ENCODE measurements at regions not wholly inside any gene's neighbourhood (a gene's known extent, or its start where the extent isn't known, plus 50 kb on each side); places are given as distances from the start of the nearest gene placed in this dataset.

DNA sequence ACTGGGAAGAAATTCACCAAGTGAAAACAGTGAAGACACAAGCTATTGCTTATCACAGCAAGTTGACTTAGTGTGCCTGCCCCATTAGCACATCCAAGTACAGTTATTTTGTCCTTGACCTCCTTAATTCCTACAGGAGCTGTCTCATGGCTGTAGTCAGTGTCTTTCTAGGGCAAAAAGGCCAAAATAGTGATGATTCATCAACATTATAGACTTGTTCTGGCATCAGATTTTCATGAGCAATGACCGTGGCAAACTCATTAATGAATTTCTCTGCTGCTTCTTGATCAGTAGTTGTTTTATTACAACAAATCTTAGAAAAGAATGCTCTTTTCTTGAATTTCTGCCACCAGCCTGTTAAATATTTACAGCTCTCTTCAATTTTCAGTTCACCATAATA lies 1169.3 kb upstream of the DDX18 start:
- DNase-seq (ENCODE audit: low spot score), result no peak

- DNase-seq (ENCODE audit: low spot score), result no peak
These were observed 1145.8 kb upstream of the DDX18 start for GRCh38 chr2:116668691-116669090.

GRCh38 chr2:116669782-116670181 lies 1144.7 kb upstream of the DDX18 start:
- no peak for DNase-seq (ENCODE audit: low spot score)

GRCh38 chr2:116674188-116674587 lies 1140.3 kb upstream of the DDX18 start:
- no peak for DNase-seq (ENCODE audit: low spot score)

- DNase-seq (ENCODE audit: low spot score), result no peak
These were observed 1137.7 kb upstream of the DDX18 start for GRCh38 chr2:116676776-116677175.

DNA sequence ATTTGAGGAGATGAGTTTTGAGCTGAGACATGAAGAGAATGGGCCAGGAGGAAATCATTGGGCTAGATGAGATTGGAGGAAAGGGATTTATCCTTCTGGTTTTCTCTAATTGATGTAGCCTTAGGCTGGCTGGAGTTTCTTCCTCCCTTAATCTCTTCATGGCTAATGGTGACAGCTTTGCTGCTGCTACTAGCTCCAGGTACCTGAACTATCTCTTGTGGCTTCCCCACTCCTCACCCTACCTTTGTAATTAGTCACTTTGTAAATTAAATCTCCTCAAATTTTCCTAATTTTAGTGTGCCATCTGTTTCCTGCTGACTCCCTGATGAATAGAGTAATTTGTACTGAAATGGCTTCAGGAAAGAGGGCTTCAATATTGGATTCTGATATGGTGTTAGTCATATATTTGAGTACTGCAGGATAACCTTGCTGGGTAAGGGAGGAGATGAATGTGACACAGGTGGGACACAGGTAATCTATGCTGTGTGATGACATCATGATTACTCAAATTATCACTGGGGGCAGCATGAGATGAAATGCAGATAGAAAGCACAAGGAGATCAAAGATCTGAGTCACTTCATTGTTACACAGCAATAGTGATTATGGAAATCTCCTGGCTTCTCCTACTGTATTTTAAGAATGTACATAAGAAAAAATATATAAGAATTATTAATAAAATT lies 1134.1 kb upstream of the DDX18 start:
- no peak for DNase-seq (ENCODE audit: low spot score)

- no peak for DNase-seq (ENCODE audit: low spot score)
These were observed 1127.1 kb upstream of the DDX18 start for GRCh38 chr2:116687371-116687770.

DNA sequence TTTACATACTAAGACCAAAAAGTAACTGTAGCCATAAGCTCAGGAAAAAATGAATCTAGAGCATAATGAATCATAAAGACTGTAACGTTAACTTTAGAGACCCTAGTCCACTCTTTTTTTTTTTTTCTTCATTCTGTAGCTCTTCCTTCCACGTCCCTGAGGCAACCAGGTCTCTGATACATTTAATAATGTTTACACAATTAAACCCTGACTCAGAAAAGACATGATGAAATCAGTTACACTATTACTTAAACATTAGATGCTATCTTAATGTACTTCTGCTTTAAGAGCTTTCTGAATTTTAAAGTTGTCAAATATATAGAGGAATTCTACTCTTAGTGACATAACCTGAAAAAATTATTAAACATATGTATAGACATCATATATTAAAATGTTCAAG lies 1121.5 kb upstream of the DDX18 start:
- DNase-seq (ENCODE audit: low spot score), result no peak

DNA sequence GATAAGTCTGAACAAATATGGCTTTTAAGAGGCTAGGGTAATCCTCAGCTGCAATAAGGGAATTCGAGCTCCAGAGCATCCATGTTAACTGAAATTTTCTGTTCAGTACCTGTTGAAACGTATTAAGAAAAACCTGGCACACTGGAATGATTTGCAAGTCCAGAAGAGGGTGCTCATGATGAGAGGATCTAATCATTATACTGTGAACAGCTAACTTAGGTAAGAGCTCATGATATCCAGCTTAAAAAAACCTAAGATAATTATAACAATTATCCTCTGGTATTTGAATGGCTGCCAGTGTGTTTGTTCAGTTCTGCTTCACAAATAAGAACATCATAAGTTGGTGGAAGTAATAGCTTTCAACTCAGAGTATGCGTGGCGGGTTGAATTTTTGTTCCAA lies 1118.3 kb upstream of the DDX18 start:
- DNase-seq (ENCODE audit: low spot score), result no peak

DNA sequence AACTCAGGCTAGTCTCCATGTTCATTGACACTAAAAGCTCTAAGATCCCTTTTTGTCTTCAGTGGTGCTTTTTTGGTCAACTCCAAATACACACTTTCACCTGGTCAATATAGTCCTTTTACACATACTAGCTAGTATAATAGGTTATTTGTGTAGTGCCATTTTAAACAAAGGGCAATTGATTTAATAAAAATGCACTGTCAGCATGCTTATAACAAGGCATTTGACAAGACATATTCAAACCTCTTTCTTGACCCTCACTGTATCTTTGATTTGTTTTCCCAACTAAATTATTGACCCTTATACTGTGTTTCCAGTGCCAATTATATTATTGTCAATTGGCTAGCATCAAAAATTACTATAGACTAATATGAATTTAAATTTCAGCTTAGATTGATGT lies 1117.6 kb upstream of the DDX18 start:
- no peak for DNase-seq (ENCODE audit: low spot score)

DNA sequence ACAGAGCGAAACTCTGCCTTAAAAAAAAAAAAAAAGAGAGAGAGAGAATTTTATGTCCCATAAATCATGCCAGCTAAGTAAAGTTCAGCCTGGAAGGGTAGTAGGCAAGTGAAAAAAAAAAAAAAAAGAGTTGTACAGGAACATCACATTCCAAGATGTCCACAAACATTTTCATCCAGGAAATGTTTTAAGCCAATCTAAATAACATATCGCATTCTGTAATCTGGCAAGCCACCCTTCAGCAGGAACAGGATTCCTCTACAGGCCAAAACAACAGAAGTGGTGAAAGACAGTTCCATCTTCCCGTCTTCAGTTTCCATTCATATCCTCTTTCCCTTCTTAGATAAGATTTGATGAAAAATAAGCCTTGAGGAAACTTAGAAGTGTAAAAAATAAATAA lies 1108.1 kb upstream of the DDX18 start:
- no peak for DNase-seq (ENCODE audit: low spot score)

GRCh38 chr2:116716038-116716437 lies 1098.5 kb upstream of the DDX18 start:
- no peak for DNase-seq (ENCODE audit: low spot score)

DNA sequence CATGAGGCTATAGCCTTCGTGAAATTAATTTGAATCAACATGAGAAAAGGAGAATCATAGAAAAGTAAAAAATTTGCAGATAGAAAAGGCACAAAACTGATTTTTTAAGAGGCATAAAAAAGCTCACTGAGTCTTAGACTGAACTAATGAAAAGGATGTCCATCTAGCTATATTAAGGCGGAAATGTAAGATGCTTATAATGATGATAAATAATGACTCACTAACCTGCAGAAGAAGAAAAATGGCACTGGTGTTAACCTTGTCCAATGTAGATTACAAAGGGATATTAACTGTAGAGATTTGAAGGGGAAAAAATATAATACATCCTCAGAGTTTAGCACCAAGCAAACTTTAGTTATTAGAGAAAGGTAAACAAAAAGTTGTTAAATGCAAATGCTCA lies 1098.0 kb upstream of the DDX18 start:
- no peak for DNase-seq (ENCODE audit: low spot score)

DNA sequence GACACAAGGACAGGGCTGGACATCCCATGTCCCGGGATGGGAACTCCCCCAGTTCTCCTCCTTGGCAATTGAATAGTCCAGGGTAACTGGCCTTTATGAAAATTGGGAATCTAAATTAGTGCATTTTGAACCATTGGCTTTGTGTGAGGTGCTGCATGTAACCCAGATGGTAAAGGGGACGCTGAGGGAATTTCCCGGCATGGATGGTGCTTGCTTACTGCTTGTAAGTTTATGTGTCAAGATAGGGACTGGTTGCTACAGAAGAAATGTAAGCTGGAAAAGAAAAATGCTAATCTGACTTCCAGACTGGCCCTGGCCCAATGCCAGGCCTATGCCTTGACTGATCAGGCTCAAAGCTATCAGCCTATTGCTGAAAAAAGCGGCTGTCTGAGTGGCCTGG lies 1096.7 kb upstream of the DDX18 start:
- DNase-seq (ENCODE audit: low spot score), result no peak

DNA sequence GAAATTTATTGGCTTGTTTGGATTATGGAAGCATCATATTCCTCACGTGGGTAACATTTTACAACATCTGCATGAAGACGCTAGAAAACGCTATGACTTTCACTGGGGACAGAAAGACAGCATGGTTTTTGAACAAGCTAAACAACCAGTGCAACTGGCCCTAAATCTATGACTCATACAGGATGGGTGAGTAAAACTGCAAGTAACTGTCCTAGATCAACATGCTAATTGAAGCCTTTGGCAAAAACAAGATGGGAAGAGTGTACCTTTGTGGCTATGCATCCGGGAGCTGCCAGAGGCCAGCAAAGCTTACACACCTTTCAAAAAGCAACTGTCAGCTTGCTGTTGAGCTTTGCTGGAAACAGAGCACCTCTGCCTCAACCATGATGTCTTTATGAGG lies 1096.0 kb upstream of the DDX18 start:
- DNase-seq (ENCODE audit: low spot score), result no peak

- DNase-seq (ENCODE audit: low spot score), result no peak
These were observed 1094.7 kb upstream of the DDX18 start for GRCh38 chr2:116719836-116720235.

- DNase-seq (ENCODE audit: low spot score), result no peak
These were observed 1089.9 kb upstream of the DDX18 start for GRCh38 chr2:116724550-116724949.

DNA sequence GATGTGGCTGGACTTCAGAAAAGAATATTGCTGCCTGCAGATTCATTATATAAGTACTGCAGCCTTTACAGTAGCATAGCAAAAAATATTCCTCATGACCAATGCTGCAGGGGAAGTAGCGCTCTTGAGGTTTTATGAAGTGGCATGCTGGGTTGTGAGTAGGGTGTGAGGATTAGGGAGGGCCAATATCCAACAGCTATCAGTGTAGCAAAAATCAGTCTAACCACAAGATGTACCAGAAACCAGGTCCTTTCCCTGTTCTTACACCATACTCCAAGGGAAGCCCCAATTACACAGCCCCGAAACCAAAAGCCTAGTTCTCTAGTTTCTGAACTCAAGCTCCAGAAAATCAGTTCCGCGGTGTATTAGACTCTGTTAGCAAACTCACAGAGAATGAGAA lies 1082.2 kb upstream of the DDX18 start:
- DNase-seq (ENCODE audit: low spot score), result no peak

DNA sequence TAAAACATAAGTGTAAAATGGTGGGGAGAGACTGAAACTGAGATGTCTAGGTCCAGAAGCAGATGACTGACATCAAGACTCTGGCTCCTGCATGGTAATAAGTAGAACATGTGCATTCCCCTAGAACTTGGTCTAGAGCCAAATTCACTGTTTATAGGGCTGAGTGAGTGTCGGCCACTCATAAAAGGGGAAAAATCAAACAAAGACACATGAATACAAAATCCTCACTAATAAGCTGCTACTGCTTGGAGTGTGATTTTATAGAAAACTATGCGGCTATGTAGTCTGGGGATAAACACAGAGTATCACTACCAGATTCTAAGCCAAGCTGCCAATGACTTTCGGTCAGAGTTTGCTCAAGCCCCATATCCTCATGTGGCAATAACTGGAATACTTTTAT lies 1080.8 kb upstream of the DDX18 start:
- no peak for DNase-seq (ENCODE audit: low spot score)

DNA sequence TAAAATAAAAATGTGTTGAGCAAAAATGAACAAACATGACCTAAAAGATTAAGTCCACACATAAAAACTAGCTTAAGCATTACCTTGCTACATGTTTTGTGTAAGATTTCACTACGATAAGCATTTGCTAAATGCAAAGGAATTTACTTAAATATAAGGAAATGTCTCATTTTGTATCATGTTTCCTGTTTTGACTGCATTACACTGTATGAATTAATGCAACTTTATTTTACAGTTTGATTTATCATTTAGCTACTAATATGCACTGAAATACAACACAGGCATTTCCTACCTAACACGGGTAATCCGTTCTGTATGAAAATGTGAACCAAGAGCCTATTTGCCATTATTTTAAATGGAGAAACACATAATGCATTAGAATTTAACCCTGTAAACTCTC lies 1076.5 kb upstream of the DDX18 start:
- DNase-seq (ENCODE audit: low spot score), result no peak

- DNase-seq (ENCODE audit: low spot score), result no peak
These were observed 1067.4 kb upstream of the DDX18 start for GRCh38 chr2:116747103-116747502.

GRCh38 chr2:116749994-116750393 lies 1064.5 kb upstream of the DDX18 start:
- no peak for DNase-seq (ENCODE audit: low spot score)

DNA sequence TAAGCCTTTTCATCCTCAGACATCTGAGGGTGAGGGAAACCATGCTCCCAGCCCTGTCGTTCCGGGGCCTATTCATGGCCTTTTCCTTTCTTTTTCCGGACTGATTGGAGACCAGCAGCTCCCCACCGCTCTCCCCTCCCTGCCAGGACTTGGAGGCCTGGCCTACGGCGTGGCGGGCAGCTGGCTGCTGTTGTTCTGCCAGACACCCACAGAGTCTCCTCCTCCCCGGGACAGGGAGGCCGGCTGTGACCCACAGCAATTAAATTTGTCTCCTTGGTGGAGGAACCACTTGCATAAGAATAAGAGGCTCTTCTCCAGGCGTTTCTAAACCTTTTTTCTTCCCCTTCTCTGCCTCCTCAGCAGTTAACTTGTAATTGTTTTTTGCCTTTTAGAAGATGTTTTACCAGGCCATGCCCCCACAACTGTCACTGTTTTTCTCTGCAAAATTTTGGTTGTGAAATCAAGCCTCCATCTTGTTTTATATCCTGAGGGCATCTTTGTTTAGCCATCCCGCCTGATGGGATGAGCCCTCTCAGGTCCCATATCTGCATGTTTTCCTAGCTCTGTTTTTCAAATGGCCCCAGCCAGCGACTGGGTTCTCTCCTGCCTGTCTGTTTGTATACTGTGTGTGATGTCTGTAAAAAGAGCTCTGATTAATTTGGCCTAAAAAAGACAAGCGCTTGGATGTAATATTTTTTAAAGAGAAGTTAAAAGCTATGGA lies 1060.0 kb upstream of the DDX18 start:
- DNase-seq (ENCODE audit: low spot score), result no peak

GRCh38 chr2:116761864-116762263 lies 1052.6 kb upstream of the DDX18 start:
- no peak for DNase-seq (ENCODE audit: low spot score)

Measured in NAMALWA (cell line).